Activated CD8-positive, alpha-beta memory T cell treated with anti-CD3 and anti-CD28 coated beads, Interleukin-2, amount 50 U/mL, for 4 hours (primary cell): ENCODE measurements at regions not wholly inside any gene's neighbourhood (a gene's known extent, or its start where the extent isn't known, plus 50 kb on each side); places are given as distances from the start of the nearest gene placed in this dataset.

Experiments used
- DNase-seq: peaks from one replicate; pipeline ENCODE4 v3.0.0-alpha.2; 2020

DNA sequence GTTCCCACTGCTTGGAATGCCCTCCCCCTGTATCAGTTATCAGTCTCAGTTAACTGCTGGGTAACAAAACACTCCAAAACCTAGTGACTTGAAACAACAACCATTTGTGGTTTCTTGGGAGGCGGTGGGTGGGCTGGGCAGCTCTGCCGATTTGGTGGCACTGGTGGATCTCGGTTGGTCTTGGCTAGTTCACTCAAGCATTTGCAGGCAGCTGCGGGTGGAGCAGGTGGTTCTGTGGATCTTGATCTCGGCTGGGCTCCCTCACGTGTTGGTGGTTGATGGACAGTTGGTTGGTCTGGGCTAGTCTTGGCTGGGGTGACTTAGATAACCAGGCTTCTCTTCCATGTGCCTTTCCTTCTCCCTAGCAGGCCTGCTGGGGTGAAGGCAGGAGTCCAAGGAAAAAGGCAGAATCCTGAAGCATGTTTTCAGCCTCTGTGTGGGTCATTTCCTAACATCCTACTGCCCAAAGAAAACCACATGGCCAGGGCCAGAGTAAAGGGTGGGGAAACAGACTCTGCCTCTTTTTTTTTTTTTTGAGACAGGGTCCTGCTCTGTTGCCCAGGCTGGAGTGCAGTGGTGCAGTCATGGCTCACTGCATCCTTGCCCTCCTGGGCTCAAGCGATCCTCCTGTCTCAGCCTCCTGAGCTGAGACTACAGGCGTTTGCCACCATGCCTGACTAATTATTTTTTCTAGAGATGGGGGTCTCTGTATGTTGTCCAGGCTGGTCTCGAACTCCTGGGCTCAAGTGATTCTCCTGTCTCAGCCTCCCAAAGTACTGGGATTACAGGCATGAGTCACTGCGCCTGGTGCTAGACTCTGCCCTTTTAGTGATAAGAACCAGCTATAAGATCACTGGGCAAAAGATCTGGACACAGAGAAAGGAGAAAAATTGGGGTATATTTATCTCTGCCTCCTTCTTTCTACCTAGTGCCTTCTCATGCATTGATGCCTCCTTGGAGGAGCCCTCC lies 183.7 kb downstream of the RGS3 start:
- DNase-seq: no peak

DNA sequence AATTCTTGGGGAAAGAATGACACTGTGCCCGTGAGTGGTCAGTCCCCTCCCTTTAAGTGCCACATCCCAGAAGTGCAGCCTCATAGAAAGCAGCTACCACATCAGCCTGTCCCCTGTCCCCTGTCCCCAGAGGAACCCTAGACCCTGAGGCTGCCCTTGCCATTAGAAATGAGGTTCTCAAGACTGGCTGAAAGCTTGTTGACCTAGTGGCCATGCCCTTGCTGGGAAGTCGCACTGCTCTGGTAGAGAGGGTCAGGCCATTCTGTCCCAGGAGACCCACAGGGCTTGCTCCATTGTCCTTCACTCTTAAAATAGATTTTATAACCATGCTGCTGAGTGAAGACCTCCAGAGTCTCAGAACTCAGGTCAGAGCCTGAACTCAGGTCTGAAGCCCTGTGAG lies 184.5 kb downstream of the RGS3 start:
- no peak for DNase-seq

DNA sequence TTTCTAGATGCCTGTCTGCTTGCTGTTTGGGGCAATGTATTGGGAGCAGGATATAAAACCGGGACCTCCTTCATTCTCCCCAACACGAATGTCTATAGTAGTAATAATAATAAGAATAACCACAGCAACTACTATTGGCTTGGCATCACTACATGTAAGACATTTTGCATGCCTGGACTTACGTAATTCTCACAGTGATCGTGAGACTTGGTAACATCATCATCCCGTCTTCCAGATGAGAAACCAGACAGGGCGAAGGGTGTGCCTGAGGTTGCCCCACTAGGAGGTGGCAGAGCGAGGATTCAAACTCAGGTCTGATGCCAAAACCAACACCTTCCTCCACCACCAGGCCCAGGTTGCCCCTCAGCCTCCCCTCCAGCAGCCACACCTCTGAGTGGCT lies 185.1 kb downstream of the RGS3 start:
- DNase-seq: no peak

DNA sequence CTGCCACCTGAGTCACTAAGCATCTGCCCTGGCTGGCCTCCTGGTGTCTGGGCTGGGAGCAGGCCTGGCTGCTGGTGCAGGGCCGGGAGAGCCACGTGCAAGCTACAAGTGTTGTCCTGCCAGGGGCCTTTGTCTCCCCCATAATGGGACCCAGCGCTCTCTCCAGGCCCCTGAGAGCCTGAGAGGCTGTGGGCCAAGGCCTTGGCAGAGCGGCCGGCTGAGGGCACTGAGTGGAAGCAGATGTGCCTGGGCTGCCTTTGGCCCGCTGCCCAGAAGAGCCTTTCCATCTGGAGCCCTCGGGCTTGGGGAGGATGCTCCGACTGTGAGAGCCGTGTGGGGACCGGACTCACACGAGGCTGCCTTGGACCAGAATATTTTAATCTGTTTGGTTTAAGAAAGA lies 185.5 kb downstream of the RGS3 start:
- DNase-seq: no peak

DNA sequence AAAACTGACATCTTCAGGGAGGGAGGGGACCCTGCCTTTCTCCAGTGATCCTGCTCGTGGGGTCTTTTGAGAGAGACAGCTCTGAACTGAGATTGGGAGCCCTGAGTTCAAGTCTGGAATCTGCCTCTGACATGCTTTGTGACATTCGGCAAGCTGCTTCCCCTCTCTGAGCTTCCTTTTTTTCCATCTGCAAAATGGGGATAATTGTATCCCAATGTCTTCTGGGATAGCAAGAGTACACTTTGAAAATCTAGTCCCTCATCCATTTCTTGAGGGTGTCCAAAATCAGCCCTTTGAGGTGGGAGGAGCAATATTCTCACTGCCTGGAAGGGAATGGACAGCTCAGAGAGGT lies 186.3 kb downstream of the RGS3 start:
- no peak for DNase-seq

DNA sequence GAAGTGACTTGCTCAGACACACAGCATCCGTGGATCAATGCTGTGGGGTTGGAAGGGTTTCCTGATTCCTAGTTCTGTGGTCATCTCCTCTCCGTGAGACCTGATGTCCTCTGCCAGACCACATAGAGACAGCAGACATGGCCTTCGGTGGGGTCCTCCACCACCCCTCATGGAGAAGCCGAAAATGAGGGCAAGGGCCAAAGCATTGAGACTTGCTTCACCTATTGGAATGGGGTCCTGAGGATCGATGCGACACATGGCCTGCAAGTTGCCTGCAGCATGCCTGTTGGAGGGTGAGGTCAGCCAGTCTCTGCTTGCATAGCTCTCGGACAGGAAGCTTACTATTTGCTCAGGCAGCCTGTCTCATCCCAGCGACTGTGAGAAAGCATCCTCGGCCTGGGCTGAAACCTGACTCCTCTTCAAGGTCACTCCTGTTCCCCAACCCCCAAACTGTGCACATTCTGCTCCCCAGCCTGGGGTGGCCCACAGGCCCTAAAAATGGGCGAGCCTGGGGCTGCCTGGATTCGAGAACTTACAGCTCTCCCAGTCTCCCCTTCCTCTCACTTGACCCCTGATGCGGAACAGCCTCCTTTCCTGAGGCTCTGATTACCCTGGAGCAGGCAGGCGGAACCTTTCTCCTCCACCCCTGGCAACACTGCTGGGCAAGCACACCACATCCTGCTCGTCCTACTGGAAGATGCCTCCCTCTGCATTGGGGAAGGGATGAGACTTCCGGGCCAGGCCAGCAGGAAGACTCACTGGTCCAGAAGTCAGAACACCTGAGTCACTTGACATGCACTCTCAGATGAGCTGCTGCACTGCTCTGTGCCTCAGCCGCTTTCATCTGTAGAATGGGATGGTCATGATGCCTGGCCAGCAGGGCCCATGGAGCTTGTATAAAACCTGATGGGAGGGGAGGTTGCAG lies 186.9 kb downstream of the RGS3 start:
- DNase-seq: no peak

DNA sequence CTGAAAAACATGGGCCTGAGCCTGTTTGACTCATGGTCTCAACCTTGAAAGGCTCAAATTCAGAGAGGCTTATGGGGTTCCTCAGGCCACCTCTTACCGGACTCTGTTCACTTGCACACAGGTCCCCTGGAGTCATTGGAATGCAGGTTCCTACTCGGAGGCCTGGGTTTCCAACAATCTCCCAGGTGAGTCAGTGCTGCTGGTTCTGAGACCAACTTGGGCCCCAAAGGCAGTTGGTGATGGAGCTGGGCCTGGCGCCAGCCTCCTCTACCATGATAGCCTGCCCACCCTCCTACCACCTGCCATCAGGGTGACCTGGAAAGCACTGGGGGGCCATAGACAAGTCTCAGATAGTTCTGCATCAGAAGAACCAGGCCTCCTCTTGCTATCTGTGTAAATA lies 188.4 kb downstream of the RGS3 start:
- no peak for DNase-seq

DNA sequence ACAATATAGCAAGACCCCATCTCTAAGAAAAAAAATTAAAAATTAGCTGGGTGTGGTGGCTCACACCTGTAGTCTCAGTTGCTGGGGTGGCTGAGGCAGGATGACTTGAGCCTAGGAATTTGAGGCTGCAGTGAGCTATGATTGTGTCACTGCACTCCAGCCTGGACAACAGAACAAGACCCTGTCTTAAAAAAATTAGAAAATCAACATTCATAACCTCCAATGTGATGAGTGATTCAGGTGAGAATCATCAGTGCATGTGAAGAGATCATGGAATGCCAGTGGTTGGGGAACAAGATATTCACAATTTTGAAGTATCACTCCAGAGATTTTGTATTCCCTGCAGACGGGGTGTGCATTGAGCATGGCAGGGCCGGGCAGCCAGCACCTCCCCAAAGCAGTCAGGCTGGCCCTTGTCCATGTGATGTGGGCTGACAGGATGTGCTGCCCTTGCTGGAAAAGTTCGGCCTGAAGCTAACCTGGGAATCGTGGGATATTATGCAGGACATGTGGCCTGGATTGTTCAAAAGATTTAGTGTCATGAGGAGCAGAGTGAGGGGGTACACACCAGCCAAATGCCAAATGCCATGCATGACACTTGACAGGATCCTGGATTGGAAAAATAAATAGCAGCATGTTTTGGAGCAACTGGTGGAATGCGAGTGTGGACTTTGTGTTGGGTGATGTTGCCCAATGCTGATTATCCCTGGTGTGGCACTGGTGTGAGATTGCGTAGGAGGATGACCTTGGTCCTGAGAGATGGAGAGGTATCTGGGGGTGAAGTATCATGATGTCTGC lies 189.0 kb downstream of the RGS3 start:
- no peak for DNase-seq

DNA sequence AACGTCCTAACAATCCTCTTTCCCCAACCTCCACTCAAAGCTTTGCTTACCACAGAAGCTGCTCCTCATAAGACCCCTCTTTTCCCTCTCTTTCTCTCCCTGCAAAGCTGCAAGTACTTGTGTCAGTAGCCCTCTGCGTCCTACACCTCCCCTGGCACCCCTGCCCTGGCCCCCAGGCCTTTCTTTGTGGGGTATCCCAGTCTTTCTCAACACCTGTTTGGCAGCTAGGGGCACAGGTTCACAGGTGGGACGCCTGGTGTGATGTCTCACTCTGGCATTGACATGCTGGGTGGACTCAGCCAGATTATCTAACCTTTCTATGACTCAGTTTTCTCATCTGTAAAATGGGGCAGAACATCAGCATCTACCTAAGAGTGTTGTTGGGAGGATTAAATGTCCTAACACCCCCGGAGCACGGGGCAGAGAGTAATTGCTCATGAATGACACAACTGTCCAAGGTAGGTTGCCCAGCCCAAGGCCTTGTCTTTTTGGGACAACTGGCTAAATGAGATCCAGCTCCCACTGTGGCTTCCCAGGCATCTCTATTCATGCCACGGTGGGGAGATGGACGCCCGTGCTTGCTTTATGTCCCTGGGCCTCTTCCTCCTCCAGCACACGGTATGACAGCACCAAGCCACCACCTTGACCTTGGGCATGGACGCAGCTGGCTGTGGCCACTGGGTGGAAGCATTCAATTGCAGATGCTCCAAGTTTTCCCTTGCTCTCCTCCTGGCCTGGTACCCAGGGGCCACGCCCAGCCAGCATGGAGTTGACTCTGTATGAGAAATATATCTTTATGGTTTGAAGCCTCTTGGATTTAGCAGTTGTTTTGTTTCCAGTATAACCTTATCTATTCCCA lies 190.4 kb downstream of the RGS3 start:
- no peak for DNase-seq

DNA sequence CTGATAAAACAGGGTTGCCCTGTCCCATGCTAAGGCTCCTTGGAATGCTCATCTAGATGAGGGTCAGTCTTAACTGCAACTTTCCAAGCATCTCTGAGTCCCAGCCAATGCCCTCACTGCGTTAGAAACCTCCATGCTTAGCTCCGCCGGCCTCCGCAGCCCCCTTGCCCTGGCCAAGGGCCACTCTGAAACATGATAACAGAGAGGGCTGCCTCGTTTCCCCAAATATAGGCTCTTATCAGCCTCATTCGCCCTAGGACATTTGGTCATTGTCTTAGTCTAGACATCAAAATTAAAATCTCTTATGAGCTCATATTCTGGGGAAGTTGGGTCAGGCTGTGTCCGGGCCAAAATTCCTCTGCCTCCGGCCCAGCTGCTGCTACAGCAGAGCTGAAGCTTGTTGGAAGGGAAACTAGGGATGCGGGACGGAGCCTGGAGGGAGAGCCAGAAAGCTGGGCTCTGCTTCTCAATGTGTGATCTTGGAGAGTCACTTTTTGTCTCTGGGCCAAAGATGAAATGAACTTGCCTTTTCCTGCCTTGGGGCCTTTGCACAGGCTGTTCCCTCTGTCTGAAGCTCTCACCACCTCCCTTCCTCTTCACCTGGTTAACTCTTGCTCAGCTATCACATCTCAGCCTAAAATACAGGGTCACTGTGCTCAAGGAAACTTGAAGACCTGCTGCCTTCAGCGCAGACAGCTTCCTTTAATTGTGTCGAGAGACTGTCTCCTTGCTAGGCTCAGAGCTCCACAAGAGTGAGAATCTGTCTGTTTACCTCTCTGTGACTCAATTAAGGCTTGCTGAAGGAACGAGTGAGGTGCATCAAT lies 191.3 kb downstream of the RGS3 start:
- DNase-seq: no peak

DNA sequence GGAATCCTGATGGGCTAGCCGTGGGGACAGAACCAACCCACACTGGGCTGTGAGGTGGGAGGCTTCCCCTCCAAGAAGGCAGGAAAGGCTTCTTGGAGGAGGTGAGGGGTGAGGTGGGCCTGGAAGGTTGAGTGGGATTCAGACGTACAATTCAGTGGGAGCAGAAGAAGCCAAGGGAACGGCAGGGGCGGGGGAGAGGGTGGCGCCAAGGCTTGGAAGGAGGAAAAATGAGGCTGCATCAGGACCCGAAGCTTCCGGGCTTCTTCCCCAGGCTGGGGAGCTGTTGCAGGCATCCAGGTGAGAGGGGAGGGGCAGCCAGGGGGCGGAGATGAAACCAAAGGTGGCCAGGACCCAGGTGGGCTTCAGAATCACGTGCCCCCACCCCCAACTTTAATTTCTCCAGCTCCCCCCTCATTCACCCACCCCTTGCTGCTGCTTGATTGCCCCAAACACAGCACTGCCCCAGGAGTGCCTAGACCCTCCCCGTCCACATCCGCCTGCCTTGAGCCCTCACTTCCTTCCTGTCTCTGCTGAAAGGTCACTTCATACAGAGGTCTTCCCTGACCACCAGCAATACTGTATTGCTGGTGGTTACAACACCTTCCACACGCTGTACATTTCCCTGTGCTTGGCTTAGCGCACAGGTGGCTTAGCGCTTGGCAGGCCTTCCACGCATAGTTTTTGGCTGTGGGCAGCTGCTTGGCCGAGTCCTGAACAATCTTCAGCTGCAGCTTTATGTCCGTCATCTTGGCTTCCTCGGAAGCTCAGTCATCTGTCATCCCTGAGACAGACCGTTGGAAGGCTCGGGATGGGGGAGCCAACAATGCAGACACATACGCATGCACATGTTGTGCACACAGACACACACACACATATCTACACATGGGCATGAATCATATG lies 193.5 kb downstream of the RGS3 start:
- no peak for DNase-seq

DNA sequence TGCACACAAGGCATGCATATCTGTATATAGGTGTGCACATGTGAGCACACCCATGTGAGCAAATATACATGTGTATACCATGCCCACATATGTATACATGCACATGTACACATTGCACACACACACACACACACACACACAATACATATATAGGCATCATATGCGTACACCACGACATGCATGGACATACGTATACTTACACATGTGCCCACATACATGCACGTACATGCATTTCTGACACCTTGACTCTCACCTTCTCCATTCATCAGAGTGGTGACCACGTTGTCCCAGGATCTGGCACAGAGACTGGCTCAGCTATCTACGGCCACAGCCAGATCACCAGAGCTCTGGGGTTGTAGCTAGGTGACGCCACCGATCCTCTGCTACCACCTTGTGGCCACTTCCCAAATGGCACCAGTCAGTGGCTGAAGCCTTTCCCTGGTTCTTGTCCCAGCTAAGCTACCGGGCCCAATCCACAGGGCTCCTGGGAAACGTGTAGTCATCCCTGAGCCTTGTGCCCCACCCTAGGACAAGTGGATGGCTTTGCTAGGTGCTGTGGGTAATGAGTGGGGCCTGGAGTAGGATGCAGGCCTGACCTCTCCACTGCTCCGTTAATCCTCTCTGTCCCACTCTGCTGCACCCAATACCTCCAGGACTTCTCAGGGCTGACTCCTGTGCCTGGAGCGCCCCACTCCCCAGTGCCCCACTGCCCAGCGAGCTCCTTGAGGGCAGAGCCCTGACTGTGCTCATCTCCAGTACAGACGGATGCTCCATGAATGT lies 194.4 kb downstream of the RGS3 start:
- DNase-seq: peak; percentile 81

DNA sequence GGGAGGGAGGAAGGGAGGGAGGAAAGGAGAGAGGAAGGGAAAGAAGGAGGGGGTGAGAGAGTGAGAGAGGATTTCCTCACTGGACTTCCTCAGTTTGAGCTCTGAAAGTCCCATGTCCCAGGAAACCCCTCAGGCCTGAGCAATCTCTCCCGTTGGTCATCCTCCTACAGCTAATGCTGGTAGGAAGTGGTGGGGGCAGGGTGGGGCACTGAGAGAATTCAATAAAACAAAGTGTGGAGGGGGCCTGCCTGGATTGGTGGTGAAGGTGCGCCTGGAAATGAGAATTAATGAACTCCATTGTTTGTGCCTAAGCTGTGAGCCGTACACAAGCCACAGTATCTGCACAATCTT lies 195.0 kb downstream of the RGS3 start:
- no peak for DNase-seq

DNA sequence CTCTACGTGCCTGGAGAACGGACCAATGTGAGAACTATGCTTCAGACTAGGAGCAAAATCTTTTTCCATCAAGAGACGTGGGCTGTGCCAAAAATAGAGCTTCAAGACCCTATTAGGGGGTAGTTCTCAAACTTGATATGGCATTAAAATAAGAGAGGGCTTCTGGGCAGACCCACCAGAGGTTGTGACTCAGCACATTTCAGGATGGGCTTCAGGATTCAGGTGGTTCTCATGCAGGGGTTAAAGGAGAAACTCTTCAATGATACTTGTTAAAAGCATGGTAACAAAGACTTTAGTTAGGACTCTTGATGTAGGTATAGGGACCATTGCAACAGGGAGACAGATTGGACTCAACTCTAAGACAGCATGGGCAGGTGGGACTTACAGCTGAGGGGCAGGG lies 195.5 kb downstream of the RGS3 start:
- no peak for DNase-seq

DNA sequence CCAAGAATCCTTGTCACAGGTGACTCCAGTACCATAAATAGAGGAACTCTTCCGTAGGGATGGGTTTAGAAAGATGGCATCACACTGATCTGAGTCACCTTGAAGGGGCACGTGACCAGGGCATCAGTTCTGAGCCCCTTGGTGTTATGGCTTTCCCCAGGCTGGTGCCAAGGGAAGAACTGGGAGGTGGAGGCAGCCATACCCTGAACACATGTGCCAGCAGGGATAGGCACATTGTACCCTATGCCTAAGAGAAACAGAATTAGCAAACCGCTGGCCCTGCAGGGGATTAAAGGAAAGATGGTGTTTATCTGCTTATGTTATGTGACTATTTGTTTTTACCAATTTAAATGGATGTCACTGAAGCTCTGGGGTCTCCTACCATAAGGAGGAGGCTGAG lies 196.2 kb downstream of the RGS3 start:
- no peak for DNase-seq

DNA sequence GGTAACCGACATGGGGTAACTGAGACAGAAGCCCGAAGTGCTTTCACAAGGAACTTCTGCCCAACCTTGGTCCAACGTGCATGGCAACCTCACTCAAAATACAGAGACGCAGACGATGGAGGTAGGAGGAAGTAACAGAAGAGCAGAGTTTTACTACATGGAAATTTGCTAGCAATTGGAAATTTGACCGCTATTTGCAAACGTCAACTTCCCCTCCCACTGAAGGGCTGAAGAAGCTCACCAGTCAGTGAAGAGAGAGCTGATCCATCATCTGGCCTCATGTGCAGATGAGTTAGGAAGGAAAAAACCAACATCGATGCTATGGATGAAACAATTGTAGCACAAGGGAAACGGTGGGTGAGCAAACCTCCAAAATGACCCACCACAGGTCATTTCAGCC lies 196.7 kb downstream of the RGS3 start:
- no peak for DNase-seq

DNA sequence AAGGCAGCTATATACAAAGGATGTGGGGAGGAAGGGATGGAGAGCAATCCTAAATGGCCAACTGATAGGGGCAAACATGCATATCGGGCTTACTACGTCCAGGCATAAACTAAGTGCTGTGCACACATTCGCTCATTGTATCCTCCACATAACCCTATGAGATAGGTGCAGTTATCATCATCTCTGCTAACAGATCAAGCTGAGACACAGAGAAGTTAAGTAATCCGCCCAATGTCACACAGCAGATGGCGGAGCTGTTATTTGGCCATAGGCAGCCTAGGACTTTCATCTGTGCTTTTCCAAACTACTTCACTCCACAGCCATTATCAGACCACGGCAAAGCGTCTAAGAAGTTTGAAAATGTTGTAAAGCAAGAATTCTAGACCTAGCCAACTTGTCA lies 197.5 kb downstream of the RGS3 start:
- no peak for DNase-seq

DNA sequence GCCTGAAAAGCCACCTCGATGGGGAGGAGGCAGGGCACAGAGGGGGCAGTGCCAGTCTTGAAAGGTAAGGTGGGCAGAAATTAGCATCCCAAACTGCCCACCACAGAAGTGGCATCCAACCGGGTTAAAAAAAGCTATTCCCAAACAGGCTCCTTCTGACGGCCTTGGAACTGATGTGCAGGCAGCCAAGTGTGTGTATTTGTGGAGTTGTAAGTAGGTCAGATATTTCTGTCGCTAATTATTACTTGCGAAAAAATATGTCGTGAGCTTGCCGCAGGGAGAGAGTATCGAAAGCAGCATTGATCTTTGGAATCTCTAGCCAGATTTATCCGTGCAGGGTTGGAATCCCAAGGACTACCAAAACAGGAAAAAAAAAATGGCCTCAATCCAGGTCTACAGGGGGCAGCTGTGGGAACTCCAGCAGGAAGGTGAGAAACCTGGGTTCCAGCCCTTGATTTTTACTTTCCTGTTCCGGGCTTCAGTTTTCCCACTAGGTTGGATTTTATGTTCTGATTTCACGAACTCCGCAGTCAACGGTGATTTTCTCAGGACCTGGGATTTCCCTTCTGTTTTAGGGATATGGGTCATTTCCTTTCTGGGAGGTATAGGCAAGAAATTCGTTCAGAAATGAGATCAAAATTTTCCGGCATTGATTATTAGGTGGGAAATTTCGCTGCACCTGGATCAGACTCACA lies 200.8 kb downstream of the RGS3 start:
- DNase-seq: no peak

DNA sequence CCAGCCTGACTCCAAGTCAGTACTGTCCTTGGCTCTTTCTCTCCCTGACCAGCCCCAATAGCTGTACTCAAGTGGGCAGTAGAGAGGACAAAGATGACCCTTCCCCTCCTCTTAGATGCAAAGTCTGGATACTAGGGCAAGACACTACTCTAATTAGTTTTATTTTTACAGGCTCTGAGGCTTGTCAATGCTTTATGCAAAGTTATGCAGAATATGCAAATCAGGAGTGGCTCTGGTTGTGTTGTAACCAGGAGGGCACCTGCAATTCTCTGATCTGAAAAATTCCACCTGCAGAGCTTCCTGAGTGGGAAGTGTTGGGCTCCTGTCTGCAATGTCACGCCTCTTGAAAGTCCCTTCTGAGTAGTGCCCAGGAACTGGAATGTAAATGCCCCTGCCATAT lies 201.5 kb downstream of the RGS3 start:
- no peak for DNase-seq
